ENCODE measurements at regions not wholly inside any gene's neighbourhood (a gene's known extent, or its start where the extent isn't known, plus 50 kb on each side); places are given as distances from the start of the nearest gene placed in this dataset.
"Not testable (repeated sequence)": the region's sequence is repeated elsewhere in the genome, so short reads cannot be mapped to it uniquely, and the experiment has no call there.

DNA sequence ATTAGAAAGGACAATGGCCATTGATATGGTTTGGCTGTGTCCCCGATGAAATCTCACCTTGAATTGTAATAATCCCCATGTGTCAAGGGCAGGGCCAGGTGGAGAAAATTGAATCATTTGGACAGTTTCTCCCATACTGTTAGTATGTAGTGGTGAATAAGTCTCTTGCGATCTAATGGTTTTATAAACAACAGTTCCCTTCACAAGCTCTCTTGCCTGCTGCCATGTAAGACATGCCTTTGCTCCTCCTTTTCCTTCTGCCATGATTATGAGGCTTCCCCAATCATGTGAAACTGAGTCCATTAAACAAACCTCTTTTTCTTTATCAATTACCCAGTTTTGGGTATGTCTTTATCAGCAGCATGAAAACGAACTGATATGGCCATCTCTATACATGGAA lies 302.7 kb downstream of the SFMBT2 start:
- no peak for DNase-seq

DNA sequence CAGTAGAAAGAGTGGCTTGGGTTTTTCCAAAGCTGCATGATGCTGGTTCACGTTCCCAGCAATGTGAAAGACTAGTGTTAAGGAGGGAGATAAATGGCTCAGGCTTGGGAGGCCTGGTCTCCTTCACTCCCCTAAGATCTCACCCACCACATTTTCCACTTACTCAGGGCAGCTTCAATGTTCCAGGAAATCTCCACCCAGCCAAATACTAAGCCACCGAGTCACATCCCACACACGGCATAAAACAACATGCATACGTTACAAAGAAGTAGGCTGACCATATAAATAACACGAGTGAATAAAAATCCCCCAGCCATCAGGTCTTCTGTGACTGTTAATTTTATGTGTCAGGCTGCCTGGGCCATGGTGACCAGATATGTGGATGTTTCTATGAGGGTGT lies 303.5 kb downstream of the SFMBT2 start:
- DNase-seq = no peak

DNA sequence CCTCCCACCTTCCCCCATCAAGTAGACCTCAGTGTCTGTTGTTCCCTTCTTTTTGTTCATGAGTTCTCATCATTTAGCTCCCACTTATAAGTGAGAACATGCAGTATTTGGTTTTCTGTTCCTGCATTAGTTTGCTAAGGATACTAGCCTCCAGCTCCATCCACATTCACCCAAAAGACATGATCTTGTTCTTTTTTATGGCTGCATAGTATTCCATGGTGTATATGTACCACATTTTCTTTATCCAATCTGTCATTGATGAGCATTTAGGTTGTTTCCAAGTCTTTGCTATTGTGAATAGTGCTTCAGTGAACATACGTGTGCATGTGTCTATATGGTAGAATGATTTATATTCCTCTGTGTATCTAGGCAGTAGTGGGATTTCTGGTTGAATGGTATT lies 306.5 kb downstream of the SFMBT2 start:
- DNase-seq = not testable (repeated sequence)

DNA sequence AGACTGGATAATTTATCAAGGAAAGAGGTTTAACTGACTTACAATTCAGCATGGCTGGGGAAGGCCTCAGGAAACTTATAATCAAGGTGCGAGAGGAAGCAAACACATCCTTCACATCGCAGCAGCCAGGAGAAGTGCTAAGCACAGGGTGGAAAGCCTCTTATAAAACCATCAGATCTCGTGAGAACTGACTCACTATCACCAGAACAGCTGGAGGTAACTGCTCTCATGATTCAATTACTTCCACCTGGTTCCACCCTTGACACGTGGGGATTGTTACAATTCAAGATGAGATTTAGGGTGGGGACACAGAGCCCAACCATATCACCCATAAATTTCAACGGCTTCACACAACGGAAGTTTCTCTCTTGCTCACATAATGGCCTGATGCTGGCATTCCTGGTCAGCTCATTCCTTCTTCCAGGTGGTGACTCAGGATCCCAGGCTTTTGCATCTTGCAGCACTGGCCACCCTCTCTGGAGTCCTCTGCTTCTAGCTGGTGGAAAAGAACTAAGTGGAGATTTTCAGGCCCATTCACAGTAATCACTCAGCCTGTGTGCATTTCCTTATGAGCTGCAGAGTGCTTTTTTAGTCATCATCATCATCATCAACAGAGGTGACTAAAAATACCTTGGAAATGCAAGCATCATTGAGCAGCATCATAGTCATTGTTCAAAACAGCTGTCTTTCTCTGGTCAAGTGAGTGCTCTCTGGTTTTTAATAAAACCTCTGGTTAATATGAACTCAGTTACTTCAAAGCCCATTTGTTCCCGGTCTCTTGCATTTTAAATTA lies 308.1 kb downstream of the SFMBT2 start:
- no peak for DNase-seq

DNA sequence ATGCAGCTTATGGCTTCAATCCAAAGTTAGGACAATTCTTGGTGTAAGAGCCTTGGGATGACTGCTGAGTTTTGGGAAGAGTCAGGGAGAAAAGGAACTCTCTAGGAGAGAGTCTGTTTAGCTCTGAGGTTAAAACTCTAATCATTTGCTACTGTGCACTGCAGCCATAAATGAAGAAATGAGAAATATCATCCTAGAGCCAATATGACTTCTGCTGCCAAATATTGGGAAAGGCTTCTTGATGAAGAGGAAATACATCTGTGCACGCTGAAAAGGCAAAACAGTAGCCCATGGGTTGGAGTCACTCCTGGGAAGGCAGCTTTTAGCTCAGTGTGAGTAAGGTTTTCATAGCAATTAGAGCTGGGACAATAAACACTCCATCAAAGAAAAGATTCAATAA lies 308.8 kb downstream of the SFMBT2 start:
- DNase-seq = no peak

DNA sequence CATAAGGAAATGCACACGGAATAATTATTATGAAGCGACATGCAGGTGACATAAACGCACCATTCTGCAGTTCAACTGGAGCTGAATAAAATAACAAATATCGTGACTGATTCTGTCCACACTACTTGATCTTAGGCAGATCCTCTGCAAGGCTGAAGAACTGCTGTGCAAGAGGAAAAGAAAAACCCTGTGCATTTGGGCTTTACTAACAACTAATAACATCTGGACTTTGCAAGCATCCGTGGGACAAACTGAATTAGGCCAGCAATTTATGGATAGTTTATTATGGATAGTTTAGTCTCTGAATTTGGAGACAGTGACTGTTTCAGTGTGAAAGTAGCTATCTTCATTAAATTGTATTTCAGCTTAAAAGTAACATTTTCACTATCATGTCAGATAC lies 309.4 kb downstream of the SFMBT2 start:
- no peak for DNase-seq

DNA sequence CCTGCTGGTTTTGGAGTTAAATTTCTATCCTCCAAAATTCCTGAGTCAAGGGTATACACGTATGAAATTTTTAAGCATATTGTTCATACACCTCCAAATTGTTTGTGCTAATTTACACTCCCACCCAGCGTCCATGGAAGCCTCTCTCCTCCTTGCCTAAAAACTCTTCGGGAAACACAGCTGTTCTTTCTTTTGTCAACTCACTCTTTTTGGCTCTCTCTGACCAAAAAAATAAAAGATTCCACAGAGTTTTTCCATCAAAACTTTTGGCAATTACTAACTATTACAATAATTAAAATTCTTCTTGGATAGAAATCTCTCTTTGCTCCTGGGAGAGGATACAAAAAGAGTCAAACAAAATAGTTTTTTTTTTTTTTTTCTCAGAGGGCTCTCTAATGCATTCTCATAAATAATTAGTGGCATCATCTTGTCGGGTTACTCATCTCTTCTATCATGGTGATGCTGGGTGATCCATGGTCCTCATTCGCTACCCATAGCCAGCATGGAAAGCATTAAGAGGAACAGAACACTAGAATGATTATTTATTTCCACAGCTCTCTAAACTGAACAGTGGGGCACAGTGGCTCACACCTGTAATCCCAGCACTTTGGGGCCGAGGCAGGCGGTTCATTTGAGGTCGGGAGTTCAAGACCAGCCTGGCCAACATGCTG lies 310.7 kb downstream of the SFMBT2 start:
- DNase-seq = no peak

DNA sequence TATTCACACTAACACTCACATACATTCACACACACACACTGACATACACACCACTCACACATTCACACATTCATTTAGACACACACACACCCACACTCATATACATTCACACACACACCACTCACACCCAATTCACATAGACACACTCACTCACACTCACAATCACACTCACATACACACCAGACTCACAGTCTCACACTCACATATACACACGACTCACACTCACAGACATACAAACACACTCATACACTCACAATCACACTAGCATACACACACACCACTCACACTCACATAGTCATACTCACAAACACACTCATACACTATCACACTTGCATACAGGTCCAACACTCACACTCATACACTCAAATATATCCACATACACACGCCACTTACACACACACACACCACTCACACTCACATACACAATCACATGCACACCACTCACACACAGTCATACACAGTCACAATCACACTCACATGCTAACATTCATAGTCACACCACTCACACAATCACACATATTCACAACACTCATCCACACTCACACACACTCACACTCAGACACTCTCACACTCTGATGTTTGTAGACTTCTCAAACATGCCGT lies 312.6 kb downstream of the SFMBT2 start:
- no peak for DNase-seq

DNA sequence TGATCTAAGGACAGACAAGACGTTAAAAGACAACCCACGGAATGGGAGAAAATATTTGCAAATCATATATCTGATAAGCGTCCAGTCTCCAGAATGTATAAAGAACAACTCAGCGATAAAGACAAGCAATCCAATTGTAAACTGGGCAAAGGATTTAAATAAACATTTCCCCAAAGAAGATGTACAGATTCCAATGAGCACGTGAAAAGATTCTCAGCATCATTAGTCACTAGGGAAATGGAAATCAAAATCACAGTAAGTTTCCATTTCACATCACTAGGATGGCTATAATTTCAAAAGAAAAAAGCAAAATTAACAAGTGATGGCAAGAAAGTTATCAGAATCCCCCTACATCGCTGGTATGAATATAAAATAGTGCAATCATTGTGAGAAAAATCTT lies 316.1 kb downstream of the SFMBT2 start:
- no peak for DNase-seq

DNA sequence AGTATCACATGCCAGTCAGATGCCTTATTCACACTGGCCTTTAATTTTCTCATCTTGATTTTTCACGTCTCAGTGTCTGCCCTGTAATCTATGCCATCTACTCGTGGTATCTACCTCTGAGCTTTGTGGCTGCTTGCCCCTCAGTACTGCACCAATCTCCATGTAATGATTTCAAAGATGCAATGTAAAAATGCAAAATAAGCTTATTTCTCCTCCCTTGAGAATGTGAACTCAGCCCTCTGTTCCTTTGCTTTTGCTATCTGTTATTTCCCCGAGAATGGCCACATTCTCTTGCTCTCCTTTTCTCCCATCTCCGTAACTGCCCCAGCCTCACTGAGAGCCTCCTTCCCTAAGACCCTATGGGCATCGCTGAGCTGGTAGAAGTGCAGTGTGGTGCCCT lies 317.5 kb downstream of the SFMBT2 start:
- no peak for DNase-seq

DNA sequence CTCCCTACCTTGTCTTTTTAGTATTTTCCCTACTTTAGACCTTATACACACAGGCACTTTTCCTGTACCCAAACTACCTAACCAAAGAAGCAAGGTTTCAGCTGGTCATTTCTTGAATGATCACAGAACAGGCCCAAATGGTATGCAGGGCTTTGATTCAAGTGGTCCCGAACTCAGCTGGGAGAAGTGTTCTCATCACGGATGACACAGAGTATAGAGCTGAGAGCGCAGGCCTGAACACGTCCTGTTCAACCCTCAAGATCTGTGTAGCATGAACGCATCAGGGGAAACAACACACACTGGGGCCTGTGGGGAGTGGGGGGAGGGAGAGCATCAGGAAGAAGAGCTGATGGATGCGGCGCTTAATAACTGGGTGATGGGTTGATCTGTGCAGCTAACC lies 318.2 kb downstream of the SFMBT2 start:
- no peak for DNase-seq

DNA sequence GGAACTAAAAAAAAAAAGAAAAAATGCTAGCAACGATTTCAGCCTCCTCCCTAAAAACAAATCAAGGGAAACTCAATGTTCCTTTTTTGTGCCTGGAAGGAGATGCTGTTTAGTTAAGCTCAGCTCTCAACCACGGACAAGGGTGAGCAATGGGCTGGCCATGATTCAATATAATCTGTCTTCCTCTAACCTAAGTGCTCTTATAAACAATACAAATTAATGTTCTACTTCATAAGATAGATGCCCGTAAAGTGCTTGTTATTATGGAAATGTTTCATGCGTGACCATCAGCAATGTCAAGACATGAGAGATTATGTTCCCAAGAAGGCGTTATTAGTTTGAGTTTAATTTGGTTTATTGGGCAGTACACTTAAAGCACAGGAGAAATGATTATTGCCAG lies 320.3 kb downstream of the SFMBT2 start:
- no peak for DNase-seq

DNA sequence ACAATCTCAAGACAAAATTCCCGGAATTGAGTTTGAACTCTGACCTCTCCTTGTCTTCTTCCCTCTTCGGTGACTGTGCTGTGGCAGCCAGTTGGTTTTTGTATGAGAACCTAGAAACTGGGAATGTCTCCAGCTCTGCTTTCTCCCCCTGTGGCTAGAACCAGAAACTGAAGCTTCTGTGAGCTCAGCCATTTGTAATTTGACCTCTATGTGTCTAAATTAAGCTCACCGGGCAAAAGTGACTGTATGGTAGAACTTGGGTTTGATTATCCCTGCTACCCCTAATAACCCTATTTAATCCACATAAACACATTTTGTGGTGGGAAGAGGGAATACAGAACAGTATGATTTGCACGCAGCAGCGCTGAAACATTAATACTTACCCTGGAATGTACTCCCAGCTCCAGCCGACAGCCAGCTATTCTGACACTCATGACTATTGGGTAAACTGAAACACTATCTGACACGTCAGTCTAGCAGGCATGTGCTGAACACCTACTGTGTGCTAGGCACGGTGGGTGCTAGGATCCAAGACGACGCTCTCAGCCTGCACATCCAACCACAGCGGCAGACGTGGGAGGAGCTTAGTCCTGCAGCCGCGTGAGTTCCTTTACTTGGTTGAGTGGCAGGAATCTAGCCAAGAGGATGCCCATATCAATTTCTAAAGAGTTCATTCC lies 324.8 kb downstream of the SFMBT2 start:
- no peak for DNase-seq

DNA sequence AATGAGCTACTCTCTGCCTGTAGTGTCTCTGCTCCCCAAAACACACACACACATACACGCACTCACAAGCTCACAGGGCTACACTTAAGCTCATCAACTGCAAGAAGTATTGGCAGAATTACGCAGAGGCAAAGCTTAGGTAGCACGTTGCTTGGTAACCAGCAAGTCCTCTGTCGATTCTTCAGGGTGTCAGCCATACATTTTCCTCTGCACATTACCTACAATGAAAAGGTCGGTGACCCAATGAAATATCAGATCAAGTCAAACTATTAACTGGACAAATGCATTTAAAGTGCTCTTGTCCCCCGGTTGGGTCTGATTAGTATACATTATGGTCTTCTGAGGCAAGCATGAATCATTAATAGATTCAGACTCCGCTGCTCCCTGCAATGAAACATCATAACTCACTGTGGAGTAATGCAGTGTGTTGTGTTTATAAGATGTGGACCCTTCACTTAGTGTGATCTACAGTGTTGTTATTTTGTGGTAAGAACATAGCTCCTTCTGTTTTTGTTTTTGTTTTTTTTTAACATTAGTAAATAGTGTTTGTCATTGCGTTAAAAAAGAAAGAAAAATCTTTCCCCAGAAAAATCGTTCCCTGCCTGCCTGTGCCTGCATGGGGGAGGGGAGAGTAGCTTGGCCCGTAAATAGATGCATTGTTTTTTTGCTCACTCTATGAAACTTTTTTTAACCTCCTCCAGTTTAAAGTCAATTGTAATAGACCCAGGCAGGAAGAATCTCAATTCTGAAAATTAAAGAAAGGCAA lies 325.5 kb downstream of the SFMBT2 start:
- DNase-seq = no peak

DNA sequence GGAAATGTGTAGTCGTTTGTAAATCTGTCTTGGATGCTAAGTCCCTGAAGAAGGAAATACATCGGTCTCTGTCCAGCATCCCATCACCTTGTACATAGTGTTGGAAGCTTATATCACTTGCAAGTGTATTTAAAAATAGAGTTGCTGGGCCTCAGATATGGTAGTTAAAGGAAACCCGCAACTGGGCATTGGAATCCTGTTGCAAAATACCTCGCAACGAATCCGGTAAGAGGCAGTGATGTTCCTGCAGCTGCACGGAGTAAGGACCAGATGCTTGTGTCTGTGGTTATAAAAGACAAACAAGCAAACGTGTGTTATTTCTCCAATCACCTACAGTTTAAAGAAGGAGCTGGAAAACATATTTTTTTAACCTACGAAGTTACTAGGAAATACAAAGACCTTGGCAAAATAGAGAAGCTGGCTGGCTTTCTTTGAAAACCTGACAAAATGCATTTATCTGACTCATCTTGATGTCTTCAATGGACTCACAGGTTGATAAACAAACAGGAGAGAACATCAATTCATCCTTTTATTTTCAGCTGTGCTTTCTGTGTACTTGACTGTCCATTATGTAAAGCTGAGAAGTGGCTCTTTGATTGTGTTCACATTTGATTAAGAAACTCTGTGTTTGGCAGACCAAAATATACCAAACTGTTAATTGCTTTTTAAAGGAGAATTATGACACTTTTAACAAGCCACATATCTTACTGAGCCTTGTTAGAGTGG lies 326.4 kb downstream of the SFMBT2 start:
- no peak for DNase-seq

DNA sequence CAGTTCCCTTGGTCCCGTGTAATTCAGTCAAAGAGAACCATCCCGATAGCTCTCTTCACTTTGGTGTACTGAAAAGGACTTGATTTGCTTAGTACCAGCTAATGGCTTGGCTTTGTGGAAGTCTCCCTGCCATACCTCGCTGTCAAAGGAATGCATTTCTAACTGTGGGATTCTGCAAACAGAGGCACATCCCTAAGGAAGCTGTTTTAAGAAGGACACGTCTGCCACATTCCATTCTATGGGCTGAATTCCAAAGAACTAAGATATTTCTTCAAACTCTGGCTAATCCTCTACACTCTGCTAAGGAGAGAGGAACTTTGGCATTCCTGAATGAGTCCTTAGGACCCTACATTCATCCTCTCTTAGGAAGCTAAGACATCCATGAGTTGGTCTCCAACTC lies 327.9 kb downstream of the SFMBT2 start:
- no peak for DNase-seq

DNA sequence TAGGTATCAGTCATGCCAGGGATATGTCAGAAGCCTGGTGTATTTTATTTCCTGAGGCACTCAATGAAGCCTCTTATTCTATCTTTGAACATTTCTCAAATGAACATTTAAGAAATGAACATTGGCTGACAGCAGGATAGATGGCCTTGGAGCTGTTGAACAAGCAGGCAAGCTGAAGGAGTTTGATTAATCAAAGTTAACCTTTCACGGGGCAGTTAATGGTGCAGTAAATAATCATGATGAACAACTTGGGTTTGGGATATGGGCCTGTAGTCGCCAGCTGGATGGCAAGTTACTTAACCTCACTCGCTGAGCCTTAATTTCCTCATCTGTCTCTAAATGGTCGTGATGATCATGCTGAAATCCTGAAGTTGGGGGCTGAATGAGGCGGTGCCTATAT lies 333.0 kb downstream of the SFMBT2 start:
- DNase-seq = no peak

DNA sequence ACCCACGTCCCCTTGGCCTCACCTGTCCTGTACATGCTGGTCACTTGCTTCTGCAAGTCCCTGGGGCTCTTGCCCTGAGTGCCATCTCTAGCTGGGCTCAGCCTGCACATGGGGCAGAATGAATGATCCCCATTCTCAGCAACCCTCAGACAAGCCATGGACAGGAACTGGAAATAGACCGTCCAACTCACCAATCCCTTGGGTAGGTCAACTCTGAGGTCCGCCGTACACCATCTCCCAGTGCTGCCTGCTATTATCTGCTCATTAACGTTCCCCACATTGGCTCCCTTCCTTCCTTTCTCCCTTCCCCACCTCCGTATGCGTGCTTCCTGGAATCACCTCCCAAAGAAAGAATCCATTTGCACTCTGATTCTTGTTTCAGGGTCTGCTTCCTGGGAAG lies 335.0 kb downstream of the SFMBT2 start:
- DNase-seq = no peak

DNA sequence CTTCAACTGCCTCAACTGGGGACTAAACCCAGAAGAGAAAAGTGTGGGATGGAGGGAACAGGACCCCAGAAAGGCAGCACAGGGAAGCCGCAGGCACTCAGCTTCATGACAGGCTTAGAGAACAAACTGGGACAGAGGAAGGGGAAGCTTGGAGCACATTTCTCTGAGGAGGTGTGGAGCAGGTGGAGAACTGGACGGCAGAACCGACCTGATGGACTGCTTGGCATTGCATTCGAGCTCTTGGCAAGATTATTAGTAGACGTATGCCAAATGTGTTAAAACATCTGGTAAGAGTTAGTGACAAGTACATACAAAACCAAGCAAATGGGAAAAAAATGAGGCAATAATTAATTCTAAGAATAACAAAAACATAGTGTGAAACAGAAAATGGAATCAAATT lies 335.7 kb downstream of the SFMBT2 start:
- peak; percentile 29 for DNase-seq

DNA sequence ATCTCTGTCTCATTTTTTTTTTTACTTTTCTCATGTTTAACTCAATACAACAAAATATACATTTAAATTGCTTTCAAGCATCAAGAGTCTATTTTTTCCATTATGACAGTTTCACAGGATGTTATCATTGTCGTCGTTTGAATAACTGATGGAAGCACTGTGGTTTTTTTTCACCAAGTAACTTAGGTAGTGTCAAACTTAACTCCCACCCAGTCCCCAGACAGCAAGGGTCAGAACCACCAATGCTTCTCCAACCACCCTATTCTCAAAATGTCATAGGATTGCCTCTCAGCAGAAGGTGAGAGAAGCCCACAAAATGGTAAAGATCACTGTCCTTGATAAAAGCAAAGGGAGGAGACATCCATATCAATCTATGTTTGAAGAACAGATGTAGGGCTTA lies 339.4 kb downstream of the SFMBT2 start:
- DNase-seq = no peak

DNA sequence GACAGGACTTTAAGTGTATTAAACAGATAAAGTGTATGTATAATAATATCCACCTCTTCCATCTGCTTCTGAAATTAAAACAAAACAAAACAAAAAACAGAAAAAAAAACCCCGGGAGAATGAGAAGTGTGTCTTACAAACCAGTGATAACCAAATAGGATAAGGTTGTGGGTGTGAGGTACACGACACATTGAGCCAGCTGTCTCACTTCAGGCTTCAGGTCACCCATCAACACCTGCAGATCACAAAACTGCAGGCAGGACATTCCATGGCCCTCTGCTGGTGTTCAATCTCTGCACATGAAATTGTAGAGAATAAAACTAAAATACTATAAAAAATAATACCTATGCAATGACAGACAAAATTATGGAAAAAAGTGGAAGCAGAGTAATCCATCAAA lies 339.9 kb downstream of the SFMBT2 start:
- no peak for DNase-seq

DNA sequence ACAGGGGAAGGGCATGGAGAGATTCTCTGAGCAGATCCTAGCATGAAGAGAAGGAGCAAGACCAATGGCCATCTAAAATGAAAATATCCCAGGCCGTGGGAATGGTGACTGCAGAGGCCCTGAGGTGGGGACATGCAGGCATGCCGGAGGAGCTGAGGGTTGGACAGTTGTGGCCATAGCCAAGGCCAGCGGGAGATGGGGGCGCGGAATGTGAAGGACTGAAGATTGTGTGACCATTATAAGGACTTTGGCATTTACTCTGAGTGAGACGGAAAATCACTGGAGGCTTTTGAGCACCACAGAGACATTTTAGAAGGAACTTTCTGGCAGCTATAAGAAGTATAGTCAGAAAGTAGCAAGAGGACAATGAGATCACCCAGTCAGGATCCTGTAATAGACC lies 341.1 kb downstream of the SFMBT2 start:
- no peak for DNase-seq
